ENCODE measurements at regions not wholly inside any gene's neighbourhood (a gene's known extent, or its start where the extent isn't known, plus 50 kb on each side); places are given as distances from the start of the nearest gene placed in this dataset.

DNA sequence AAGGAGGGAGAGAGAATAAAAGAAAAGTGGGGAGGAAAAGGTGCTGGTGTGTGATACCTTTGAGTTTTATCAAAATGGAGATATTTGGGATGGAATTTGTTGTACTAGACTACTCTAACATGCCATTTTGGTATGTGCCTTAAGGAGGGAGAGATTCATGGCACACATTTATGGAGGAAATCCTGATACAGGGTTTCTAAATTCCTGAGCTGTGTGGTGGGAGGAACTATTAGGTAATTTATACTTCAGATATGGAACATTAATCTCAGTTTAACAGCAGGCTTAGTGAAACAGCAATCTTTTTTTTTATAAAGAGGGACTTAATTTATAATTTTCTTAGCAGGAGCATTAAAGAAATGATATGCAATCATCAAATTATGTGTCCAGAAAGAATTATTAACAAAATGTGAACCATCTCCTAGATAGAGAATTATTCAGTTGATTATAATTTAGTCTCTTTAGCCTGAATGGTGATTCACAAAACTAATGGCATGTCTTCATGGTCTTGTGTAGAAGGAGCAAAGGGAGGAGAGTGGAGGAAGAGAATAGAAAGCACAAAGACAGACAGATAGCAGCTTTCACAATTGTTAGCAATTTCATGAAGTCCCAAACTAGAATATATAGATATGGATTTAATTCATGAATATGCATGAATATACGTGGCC, 301.6 kb downstream of the HLX start:
- Histone ChIP-seq H3F3A (ENCODE audit: insufficient read depth, low read length, poor library complexity, severe bottlenecking) (no peaks in the 10 kb centered on the region), H2AFZ (ENCODE audit: low read depth, low read length) (no peak overlapping the region), H3K4me2 (ENCODE audit: low read length) (no peak overlapping the region), H3K36me3 (ENCODE audit: insufficient read depth, low read length) (no peaks in the 10 kb centered on the region), H3K27me3 (ENCODE audit: insufficient read depth, low read depth, low read length) (no peaks in the 10 kb centered on the region), H3K79me2 (replicated peaks; ENCODE audit: insufficient read depth, low read length) (no peaks in the 10 kb centered on the region), H3K4me3 (ENCODE audit: low read length) (no peak overlapping the region), H3K9me2 (ENCODE audit: insufficient read depth, low read length) (no peaks in the 10 kb centered on the region), H3K9ac (ENCODE audit: low read length) (no peak overlapping the region), H3K9me3 (ENCODE audit: low read length) (no peaks in the 10 kb centered on the region), H3K27ac (ENCODE audit: low read length) (no peak overlapping the region), H4K20me1 (ENCODE audit: insufficient read depth) (no peaks in the 10 kb centered on the region)
- TF ChIP-seq EZH2 (IDR thresholded peaks at IDR 0.05; ENCODE audit: borderline replicate concordance, insufficient read depth, low read length, poor library complexity, severe bottlenecking) = no peak
- no peak for TF ChIP-seq EP300 (conservative IDR thresholded peaks at IDR 0.05; ENCODE audit: poor library complexity, severe bottlenecking)
- TF ChIP-seq, protein P1, sequence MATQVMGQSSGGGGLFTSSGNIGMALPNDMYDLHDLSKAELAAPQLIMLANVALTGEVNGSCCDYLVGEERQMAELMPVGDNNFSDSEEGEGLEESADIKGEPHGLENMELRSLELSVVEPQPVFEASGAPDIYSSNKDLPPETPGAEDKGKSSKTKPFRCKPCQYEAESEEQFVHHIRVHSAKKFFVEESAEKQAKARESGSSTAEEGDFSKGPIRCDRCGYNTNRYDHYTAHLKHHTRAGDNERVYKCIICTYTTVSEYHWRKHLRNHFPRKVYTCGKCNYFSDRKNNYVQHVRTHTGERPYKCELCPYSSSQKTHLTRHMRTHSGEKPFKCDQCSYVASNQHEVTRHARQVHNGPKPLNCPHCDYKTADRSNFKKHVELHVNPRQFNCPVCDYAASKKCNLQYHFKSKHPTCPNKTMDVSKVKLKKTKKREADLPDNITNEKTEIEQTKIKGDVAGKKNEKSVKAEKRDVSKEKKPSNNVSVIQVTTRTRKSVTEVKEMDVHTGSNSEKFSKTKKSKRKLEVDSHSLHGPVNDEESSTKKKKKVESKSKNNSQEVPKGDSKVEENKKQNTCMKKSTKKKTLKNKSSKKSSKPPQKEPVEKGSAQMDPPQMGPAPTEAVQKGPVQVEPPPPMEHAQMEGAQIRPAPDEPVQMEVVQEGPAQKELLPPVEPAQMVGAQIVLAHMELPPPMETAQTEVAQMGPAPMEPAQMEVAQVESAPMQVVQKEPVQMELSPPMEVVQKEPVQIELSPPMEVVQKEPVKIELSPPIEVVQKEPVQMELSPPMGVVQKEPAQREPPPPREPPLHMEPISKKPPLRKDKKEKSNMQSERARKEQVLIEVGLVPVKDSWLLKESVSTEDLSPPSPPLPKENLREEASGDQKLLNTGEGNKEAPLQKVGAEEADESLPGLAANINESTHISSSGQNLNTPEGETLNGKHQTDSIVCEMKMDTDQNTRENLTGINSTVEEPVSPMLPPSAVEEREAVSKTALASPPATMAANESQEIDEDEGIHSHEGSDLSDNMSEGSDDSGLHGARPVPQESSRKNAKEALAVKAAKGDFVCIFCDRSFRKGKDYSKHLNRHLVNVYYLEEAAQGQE (IDR thresholded peaks at IDR 0.05; ENCODE audit: borderline replicate concordance) = no peak
- no peak for TF ChIP-seq RAD21 (conservative IDR thresholded peaks at IDR 0.05)
- no peak for TF ChIP-seq POLR2AphosphoS5 (IDR thresholded peaks at IDR 0.05)
- no peak for TF ChIP-seq TAF1 (IDR thresholded peaks at IDR 0.05; ENCODE audit: low read depth)
- TF ChIP-seq MXI1 (conservative IDR thresholded peaks at IDR 0.05; ENCODE audit: poor library complexity, severe bottlenecking) = no peak
- no peak for TF ChIP-seq SMC3 (conservative IDR thresholded peaks at IDR 0.05; ENCODE audit: poor library complexity)
- TF ChIP-seq, protein P2, sequence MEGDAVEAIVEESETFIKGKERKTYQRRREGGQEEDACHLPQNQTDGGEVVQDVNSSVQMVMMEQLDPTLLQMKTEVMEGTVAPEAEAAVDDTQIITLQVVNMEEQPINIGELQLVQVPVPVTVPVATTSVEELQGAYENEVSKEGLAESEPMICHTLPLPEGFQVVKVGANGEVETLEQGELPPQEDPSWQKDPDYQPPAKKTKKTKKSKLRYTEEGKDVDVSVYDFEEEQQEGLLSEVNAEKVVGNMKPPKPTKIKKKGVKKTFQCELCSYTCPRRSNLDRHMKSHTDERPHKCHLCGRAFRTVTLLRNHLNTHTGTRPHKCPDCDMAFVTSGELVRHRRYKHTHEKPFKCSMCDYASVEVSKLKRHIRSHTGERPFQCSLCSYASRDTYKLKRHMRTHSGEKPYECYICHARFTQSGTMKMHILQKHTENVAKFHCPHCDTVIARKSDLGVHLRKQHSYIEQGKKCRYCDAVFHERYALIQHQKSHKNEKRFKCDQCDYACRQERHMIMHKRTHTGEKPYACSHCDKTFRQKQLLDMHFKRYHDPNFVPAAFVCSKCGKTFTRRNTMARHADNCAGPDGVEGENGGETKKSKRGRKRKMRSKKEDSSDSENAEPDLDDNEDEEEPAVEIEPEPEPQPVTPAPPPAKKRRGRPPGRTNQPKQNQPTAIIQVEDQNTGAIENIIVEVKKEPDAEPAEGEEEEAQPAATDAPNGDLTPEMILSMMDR (IDR thresholded peaks at IDR 0.05; ENCODE audit: poor library complexity, severe bottlenecking) = no peak

DNA sequence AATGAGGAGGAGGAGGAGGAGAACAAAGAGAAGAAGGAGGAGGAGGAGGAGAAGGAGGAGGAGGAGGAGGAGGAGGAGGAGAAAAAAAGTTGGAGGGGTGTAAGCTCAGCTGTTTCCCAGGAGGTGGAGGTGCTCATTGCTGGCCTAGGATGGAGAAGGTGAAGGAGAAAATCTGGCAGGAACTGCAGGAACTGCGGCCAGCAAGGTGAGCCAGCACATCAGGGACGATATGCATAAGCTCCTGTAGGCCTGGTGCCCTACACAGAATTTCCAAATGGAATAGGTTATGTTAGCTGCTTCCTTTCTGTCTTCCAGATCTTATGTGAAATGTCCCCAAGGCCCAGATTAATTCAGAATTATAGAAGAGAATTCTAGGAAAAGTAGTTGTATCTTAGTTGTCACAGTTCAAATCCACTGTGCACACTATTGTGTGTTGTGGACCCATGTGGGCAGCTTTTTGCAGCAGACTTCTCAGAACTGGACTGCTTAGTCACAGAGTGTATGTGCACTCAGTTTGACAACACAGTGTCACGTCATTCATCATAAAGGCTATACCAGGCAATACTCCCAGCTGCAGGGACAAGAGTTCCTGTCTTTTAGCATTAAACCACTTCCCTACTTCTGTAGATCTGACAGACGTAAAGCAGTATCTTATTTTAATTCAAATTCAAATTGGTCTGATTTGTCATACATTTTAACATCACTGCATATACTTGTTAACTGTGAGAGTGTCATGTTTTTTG, 303.7 kb downstream of the HLX start:
- H4K20me1 ChIP-seq (ENCODE audit: insufficient read depth) = no peaks in the 10 kb centered on the region
- no peak overlapping the region for H3K4me3 ChIP-seq (ENCODE audit: low read length)
- H2AFZ ChIP-seq (ENCODE audit: low read depth, low read length) = no peak overlapping the region
- H3K79me2 ChIP-seq (replicated peaks; ENCODE audit: insufficient read depth, low read length) = no peaks in the 10 kb centered on the region
- H3K9me2 ChIP-seq (ENCODE audit: insufficient read depth, low read length) = no peaks in the 10 kb centered on the region
- no peak overlapping the region for H3K9ac ChIP-seq (ENCODE audit: low read length)
- H3K4me2 ChIP-seq (ENCODE audit: low read length) = no peak overlapping the region
- H3K27ac ChIP-seq (ENCODE audit: low read length) = no peak overlapping the region
- H3F3A ChIP-seq (ENCODE audit: insufficient read depth, low read length, poor library complexity, severe bottlenecking) = no peaks in the 10 kb centered on the region
- no peaks in the 10 kb centered on the region for H3K27me3 ChIP-seq (ENCODE audit: insufficient read depth, low read depth, low read length)
- peak; percentile 30 for TF ChIP-seq EP300 (conservative IDR thresholded peaks at IDR 0.05; ENCODE audit: poor library complexity, severe bottlenecking)
- TF ChIP-seq POLR2AphosphoS5 (IDR thresholded peaks at IDR 0.05) = no peak
- H3K36me3 ChIP-seq (ENCODE audit: insufficient read depth, low read length) = no peaks in the 10 kb centered on the region
- H3K9me3 ChIP-seq (ENCODE audit: low read length) = no peaks in the 10 kb centered on the region
